ENCODE measurements at regions not wholly inside any gene's neighbourhood (a gene's known extent, or its start where the extent isn't known, plus 50 kb on each side); places are given as distances from the start of the nearest gene placed in this dataset.
"Not testable (repeated sequence)": the region's sequence is repeated elsewhere in the genome, so short reads cannot be mapped to it uniquely, and the experiment has no call there.

DNA sequence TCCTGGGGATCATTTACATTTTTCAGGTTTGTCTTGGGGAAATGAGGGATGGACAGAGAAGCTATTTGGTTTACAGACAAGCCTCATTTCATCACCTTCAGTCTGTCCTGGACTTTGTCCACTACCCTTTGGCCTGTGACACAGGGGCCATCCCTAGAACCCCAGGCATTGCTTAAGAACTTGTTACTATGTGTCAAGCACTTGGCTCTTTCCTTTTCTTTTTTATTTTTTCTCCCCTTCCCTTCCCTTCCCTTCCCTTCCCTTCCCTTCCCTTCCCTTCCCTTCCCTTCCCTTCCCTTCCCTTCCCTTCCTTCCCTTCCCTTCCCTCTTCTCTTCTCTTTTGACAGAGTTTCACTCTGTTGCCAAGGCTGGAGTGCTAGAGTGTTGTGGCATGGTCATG lies 253.1 kb downstream of the OLFM4 start:
- no peak overlapping the region for H3K27ac ChIP-seq (ENCODE audit: low read depth in 1 of 2, low read length in 1 of 2)
- no peaks in the 10 kb centered on the region for H3K36me3 ChIP-seq (ENCODE audit: control insufficient read depth in 4 of 4, insufficient read depth in 4 of 4, low read length in 4 of 4)
- no peak for TF ChIP-seq CTCF (IDR thresholded peaks at IDR 0.05; ENCODE audit: control extremely low read depth, extremely low read depth)
- H3K27me3 ChIP-seq (ENCODE audit: control insufficient read depth in 3 of 3, insufficient read depth in 3 of 3, low read length in 2 of 3) = no peaks in the 10 kb centered on the region
- no peak overlapping the region for H3K9ac ChIP-seq (ENCODE audit: insufficient read depth in 1 of 2, low read length in 2 of 2)
- ATAC-seq (ENCODE audit: insufficient read depth, low FRiP score) (no peak), DNase-seq (no peak)
- H3K4me1 ChIP-seq (ENCODE audit: control insufficient read depth in 5 of 5, insufficient read depth in 5 of 5, low read length in 5 of 5) = no peaks in the 10 kb centered on the region
- no peaks in the 10 kb centered on the region for H3K9me3 ChIP-seq (ENCODE audit: control insufficient read depth in 4 of 4, insufficient read depth in 3 of 4, low read length in 3 of 4)
- H3K4me3 ChIP-seq = no peak overlapping the region

DNA sequence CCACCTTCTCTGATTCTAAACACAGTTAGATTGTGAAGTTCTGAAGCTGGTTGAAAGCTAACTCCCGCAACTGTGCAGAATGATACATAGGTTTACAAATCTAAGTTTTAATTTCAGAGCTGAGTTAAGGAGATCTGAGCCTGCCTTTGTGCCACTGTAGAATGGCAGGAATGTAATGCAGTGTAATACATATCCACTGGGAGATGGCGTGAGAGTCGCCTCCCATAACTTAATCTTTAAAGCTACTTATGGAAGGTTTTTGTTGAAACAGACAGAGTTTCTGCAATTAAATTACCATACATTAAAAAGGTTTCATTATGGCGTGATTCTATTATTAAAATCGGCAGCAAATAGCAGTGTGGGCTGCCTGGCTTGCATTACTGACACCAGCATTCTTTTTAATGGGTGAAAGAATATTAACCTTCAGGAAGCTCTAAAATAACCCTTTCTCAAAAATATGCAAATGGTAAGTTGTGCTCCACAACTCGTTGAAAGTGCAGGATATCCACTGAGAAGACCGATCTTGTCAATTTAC lies 257.4 kb downstream of the OLFM4 start:
- Histone ChIP-seq H3K4me3 (no peak overlapping the region), H3K27ac (ENCODE audit: low read depth in 1 of 2, low read length in 1 of 2) (no peak overlapping the region), H3K27me3 (ENCODE audit: control insufficient read depth in 3 of 3, insufficient read depth in 3 of 3, low read length in 2 of 3) (no peaks in the 10 kb centered on the region), H3K9me3 (ENCODE audit: control insufficient read depth in 4 of 4, insufficient read depth in 3 of 4, low read length in 3 of 4) (no peaks in the 10 kb centered on the region), H3K36me3 (ENCODE audit: control insufficient read depth in 4 of 4, insufficient read depth in 4 of 4, low read length in 4 of 4) (no peaks in the 10 kb centered on the region), H3K4me1 (ENCODE audit: control insufficient read depth in 5 of 5, insufficient read depth in 5 of 5, low read length in 5 of 5) (no peaks in the 10 kb centered on the region), H3K9ac (ENCODE audit: insufficient read depth in 1 of 2, low read length in 2 of 2) (no peak overlapping the region)
- 79 to 89% methylated on average over 7 of the region's 7 CpGs for WGBS, 2 donors
- DNase-seq (no peak), ATAC-seq (ENCODE audit: insufficient read depth, low FRiP score) (no peak)
- no peak for TF ChIP-seq CTCF (IDR thresholded peaks at IDR 0.05; ENCODE audit: control extremely low read depth, extremely low read depth)

DNA sequence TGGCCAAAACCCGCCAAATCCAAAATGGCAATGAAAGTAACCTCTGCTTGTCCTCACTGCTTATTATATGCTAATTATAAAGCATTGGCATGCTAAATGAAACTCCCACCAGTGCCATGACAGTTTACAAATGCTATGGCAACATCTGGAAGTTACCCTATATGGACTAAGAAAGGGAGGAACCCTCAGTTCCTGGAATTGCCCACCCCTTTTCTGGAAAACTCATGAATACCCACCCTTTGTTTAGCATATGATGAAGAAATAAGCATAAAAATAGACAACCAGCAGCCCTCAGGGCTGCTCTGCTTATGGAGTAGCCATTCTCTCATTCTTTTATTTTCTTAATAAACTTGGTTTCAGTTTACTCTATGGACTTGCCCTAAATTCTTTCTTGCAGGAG lies 269.8 kb downstream of the OLFM4 start:
- 86 to 100% methylated on average over 1 of the region's 1 CpG for WGBS, 2 donors
- Histone ChIP-seq H3K27me3 (ENCODE audit: control insufficient read depth in 3 of 3, insufficient read depth in 3 of 3, low read length in 2 of 3) (peaks cover 0 to 3% (median 0%) of the 10 kb centered on the region in 3 donors), H3K4me3 (no peak overlapping the region), H3K9me3 (ENCODE audit: control insufficient read depth in 4 of 4, insufficient read depth in 3 of 4, low read length in 3 of 4) (no peaks in the 10 kb centered on the region), H3K4me1 (ENCODE audit: control insufficient read depth in 5 of 5, insufficient read depth in 5 of 5, low read length in 5 of 5) (no peaks in the 10 kb centered on the region), H3K27ac (ENCODE audit: low read depth in 1 of 2, low read length in 1 of 2) (no peak overlapping the region), H3K9ac (ENCODE audit: insufficient read depth in 1 of 2, low read length in 2 of 2) (no peak overlapping the region), H3K36me3 (ENCODE audit: control insufficient read depth in 4 of 4, insufficient read depth in 4 of 4, low read length in 4 of 4) (no peaks in the 10 kb centered on the region)
- no peak for TF ChIP-seq CTCF (IDR thresholded peaks at IDR 0.05; ENCODE audit: control extremely low read depth, extremely low read depth)
- DNase-seq = no peak
- ATAC-seq (ENCODE audit: insufficient read depth, low FRiP score) = no peak

GRCh38 chr13:53301449-53301848 lies 272.8 kb downstream of the OLFM4 start:
- no peaks in the 10 kb centered on the region for H3K4me1 ChIP-seq (ENCODE audit: control insufficient read depth in 5 of 5, insufficient read depth in 5 of 5, low read length in 5 of 5)
- no peak for TF ChIP-seq CTCF (IDR thresholded peaks at IDR 0.05; ENCODE audit: control extremely low read depth, extremely low read depth)
- H3K9ac ChIP-seq (ENCODE audit: insufficient read depth in 1 of 2, low read length in 2 of 2) = no peak overlapping the region
- no peak for ATAC-seq (ENCODE audit: insufficient read depth, low FRiP score)
- H3K4me3 ChIP-seq = no peak overlapping the region
- no peaks in the 10 kb centered on the region for H3K9me3 ChIP-seq (ENCODE audit: control insufficient read depth in 4 of 4, insufficient read depth in 3 of 4, low read length in 3 of 4)
- H3K27me3 ChIP-seq (ENCODE audit: control insufficient read depth in 3 of 3, insufficient read depth in 3 of 3, low read length in 2 of 3) = peaks cover 0 to 3% (median 0%) of the 10 kb centered on the region in 3 donors
- no peaks in the 10 kb centered on the region for H3K36me3 ChIP-seq (ENCODE audit: control insufficient read depth in 4 of 4, insufficient read depth in 4 of 4, low read length in 4 of 4)
- DNase-seq = no peak
- 8 to 13% methylated on average over 3 of the region's 3 CpGs for WGBS, 2 donors
- no peak overlapping the region for H3K27ac ChIP-seq (ENCODE audit: low read depth in 1 of 2, low read length in 1 of 2)

DNA sequence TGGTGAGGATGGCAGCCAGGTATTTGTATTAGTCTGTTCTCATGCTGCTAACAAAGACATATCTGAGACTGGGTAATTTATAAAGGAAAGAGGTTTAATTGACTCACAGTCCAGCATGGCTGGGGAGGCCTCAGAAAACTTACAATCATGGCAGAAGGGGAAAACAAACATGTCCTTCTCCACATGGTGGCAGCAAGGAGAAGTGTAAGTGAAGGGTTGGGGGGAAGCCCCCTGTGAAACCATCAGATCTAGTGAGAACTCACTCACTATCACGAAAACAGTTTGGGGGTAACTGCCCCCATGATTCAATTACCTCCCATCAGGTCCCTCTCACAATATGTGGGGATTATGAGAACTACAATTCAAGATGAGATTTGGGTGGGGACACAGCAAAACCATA lies 276.8 kb downstream of the OLFM4 start:
- not testable (repeated sequence) for H3K27ac ChIP-seq (ENCODE audit: low read depth in 1 of 2, low read length in 1 of 2); H3K36me3 ChIP-seq (ENCODE audit: control insufficient read depth in 4 of 4, insufficient read depth in 4 of 4, low read length in 4 of 4); H3K9me3 ChIP-seq (ENCODE audit: control insufficient read depth in 4 of 4, insufficient read depth in 3 of 4, low read length in 3 of 4); H3K9ac ChIP-seq (ENCODE audit: insufficient read depth in 1 of 2, low read length in 2 of 2); DNase-seq; ATAC-seq (ENCODE audit: insufficient read depth, low FRiP score); H3K4me3 ChIP-seq; H3K27me3 ChIP-seq (ENCODE audit: control insufficient read depth in 3 of 3, insufficient read depth in 3 of 3, low read length in 2 of 3); H3K4me1 ChIP-seq (ENCODE audit: control insufficient read depth in 5 of 5, insufficient read depth in 5 of 5, low read length in 5 of 5)
- 89 to 94% methylated on average over 1 of the region's 1 CpG for WGBS, 2 donors
